HG03442 (cell line): ENCODE measurements at regions not wholly inside any gene's neighbourhood (a gene's known extent, or its start where the extent isn't known, plus 50 kb on each side); places are given as distances from the start of the nearest gene placed in this dataset.
"Not testable (repeated sequence)": the region's sequence is repeated elsewhere in the genome, so short reads cannot be mapped to it uniquely, and the experiment has no call there.

Source experiments
- ATAC-seq: cut with Tn5 transposase; IDR thresholded peaks from one replicate; pipeline ENCODE4 v1.9.1; 2021; ENCODE audit warnings: mild to moderate bottlenecking, moderate library complexity; ENCODE audit not compliant: unreplicated experiment

- no peak for ATAC-seq
Measured at GRCh38 chr17:74119965-74120364, 83.5 kb upstream of the RPL38 start.

- ATAC-seq = no peak
Measured at GRCh38 chr17:74123350-74123749, 80.1 kb upstream of the RPL38 start.

GRCh38 chr17:74123866-74124444 is 79.5 kb upstream of the RPL38 start:
- ATAC-seq = no peak

- no peak for ATAC-seq
Measured at GRCh38 chr17:74125156-74125555, 78.3 kb upstream of the RPL38 start.

GRCh38 chr17:74126179-74126900 is 77.1 kb upstream of the RPL38 start:
- ATAC-seq = no peak

GRCh38 chr17:74126959-74127358 is 76.5 kb upstream of the RPL38 start:
- ATAC-seq = no peak

GRCh38 chr17:74128456-74129211 is 74.8 kb upstream of the RPL38 start:
- ATAC-seq = no peak

- not testable (repeated sequence) for ATAC-seq
Measured at GRCh38 chr17:74129800-74130199, 73.7 kb upstream of the RPL38 start.

GRCh38 chr17:74130276-74130675 is 73.2 kb upstream of the RPL38 start:
- ATAC-seq = no peak

- ATAC-seq = no peak
Measured at GRCh38 chr17:74130841-74131240, 72.6 kb upstream of the RPL38 start.

- ATAC-seq = no peak
Measured at GRCh38 chr17:74132354-74132753, 71.1 kb upstream of the RPL38 start.

GRCh38 chr17:74133740-74134139 is 69.7 kb upstream of the RPL38 start:
- no peak for ATAC-seq

- not testable (repeated sequence) for ATAC-seq
Measured at GRCh38 chr17:74134234-74134633, 69.2 kb upstream of the RPL38 start.

- ATAC-seq = no peak
Measured at GRCh38 chr17:74134991-74135390, 68.5 kb upstream of the RPL38 start.

- ATAC-seq = no peak
Measured at GRCh38 chr17:74135391-74136167, 67.9 kb upstream of the RPL38 start.

- no peak for ATAC-seq
Measured at GRCh38 chr17:74137416-74137815, 66.1 kb upstream of the RPL38 start.

GRCh38 chr17:74139120-74139519 is 64.4 kb upstream of the RPL38 start:
- ATAC-seq = no peak

GRCh38 chr17:74140282-74140681 is 63.2 kb upstream of the RPL38 start:
- no peak for ATAC-seq

GRCh38 chr17:74141612-74142011 is 61.9 kb upstream of the RPL38 start:
- ATAC-seq = no peak

- not testable (repeated sequence) for ATAC-seq
Measured at GRCh38 chr17:74143318-74143717, 60.2 kb upstream of the RPL38 start.

- no peak for ATAC-seq
Measured at GRCh38 chr17:74145756-74146155, 57.7 kb upstream of the RPL38 start.
